ENCODE measurements at regions not wholly inside any gene's neighbourhood (a gene's known extent, or its start where the extent isn't known, plus 50 kb on each side); places are given as distances from the start of the nearest gene placed in this dataset.
"Not testable (repeated sequence)": the region's sequence is repeated elsewhere in the genome, so short reads cannot be mapped to it uniquely, and the experiment has no call there.

GRCh38 chr3:89912031-89912430, 804.6 kb downstream of the EPHA3 start:
- no peak for TF ChIP-seq CTCF (IDR thresholded peaks at IDR 0.05; ENCODE audit: low read depth, low read length)
- no peaks in the 10 kb centered on the region for H3K4me1 ChIP-seq
- H3K4me3 ChIP-seq (ENCODE audit: low read depth, low read length) = no peak overlapping the region
- DNase-seq = no peak
- H3K9me3 ChIP-seq = no peaks in the 10 kb centered on the region
- H3K27me3 ChIP-seq = no peaks in the 10 kb centered on the region
- no peaks in the 10 kb centered on the region for H3K36me3 ChIP-seq

- H3K9me3 ChIP-seq = no peaks in the 10 kb centered on the region
- no peaks in the 10 kb centered on the region for H3K4me1 ChIP-seq
- H3K4me3 ChIP-seq (ENCODE audit: low read depth, low read length) = no peak overlapping the region
- no peaks in the 10 kb centered on the region for H3K27me3 ChIP-seq
- no peak for TF ChIP-seq CTCF (IDR thresholded peaks at IDR 0.05; ENCODE audit: low read depth, low read length)
- H3K36me3 ChIP-seq = no peaks in the 10 kb centered on the region
- no peak for DNase-seq
These were observed 816.6 kb downstream of the EPHA3 start for GRCh38 chr3:89923921-89924610.

GRCh38 chr3:89925976-89926375, 818.6 kb downstream of the EPHA3 start:
- H3K4me1 ChIP-seq = no peaks in the 10 kb centered on the region
- TF ChIP-seq CTCF (IDR thresholded peaks at IDR 0.05; ENCODE audit: low read depth, low read length) = no peak
- H3K27me3 ChIP-seq = no peaks in the 10 kb centered on the region
- no peak for DNase-seq
- H3K4me3 ChIP-seq (ENCODE audit: low read depth, low read length) = no peak overlapping the region
- no peaks in the 10 kb centered on the region for H3K36me3 ChIP-seq
- H3K9me3 ChIP-seq = no peaks in the 10 kb centered on the region

GRCh38 chr3:89932882-89933281, 825.5 kb downstream of the EPHA3 start:
- no peak overlapping the region for H3K4me3 ChIP-seq (ENCODE audit: low read depth, low read length)
- TF ChIP-seq CTCF (IDR thresholded peaks at IDR 0.05; ENCODE audit: low read depth, low read length) = no peak
- H3K36me3 ChIP-seq = no peaks in the 10 kb centered on the region
- H3K4me1 ChIP-seq = no peaks in the 10 kb centered on the region
- no peak for DNase-seq
- H3K27me3 ChIP-seq = no peaks in the 10 kb centered on the region
- no peaks in the 10 kb centered on the region for H3K9me3 ChIP-seq

GRCh38 chr3:89944461-89944860, 837.0 kb downstream of the EPHA3 start:
- H3K4me3 ChIP-seq (ENCODE audit: low read depth, low read length); H3K36me3 ChIP-seq; H3K27me3 ChIP-seq; H3K4me1 ChIP-seq; H3K9me3 ChIP-seq; DNase-seq: not testable (repeated sequence)

- no peak overlapping the region for H3K4me3 ChIP-seq (ENCODE audit: low read depth, low read length)
- H3K4me1 ChIP-seq = no peaks in the 10 kb centered on the region
- no peaks in the 10 kb centered on the region for H3K9me3 ChIP-seq
- no peak for DNase-seq
- no peaks in the 10 kb centered on the region for H3K27me3 ChIP-seq
- no peak for TF ChIP-seq CTCF (IDR thresholded peaks at IDR 0.05; ENCODE audit: low read depth, low read length)
- no peaks in the 10 kb centered on the region for H3K36me3 ChIP-seq
These were observed 839.5 kb downstream of the EPHA3 start for GRCh38 chr3:89946884-89947283.
